ENCODE measurements at regions not wholly inside any gene's neighbourhood (a gene's known extent, or its start where the extent isn't known, plus 50 kb on each side); places are given as distances from the start of the nearest gene placed in this dataset.

DNA sequence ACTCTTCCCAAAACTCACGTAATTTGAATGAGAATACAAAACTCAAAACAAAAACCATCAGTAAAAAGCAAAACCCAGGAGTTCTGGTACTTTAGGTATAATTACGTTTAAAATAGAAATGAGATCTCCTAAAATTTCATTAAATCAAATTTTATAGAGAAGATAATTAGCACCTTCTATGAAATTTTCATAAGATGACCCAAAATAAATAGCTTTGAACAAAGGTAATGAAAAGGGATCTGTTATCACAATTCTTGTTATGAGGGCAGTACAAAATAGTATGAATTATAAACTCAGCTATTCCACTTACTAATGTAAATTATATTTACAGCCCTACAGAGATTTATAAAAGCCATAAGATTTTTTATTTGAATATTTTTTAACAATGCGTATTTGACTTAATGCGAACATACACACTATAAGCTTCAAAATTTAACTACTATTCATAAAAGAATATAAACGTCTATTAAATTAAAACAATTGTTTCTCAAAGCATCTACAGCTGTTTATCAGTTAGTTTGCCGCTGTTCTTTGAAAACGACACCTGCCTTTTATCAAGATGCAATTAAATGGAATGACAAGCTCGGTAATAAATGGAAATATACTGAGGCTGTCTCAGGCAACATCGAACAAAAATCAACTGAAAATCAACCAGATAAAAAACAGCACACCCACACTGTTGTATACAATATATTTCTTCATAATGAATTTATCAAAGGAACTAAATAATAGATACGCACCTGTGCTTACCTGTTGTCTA is 63.8 kb downstream of the KCNRG start:
- TF ChIP-seq, protein P1, sequence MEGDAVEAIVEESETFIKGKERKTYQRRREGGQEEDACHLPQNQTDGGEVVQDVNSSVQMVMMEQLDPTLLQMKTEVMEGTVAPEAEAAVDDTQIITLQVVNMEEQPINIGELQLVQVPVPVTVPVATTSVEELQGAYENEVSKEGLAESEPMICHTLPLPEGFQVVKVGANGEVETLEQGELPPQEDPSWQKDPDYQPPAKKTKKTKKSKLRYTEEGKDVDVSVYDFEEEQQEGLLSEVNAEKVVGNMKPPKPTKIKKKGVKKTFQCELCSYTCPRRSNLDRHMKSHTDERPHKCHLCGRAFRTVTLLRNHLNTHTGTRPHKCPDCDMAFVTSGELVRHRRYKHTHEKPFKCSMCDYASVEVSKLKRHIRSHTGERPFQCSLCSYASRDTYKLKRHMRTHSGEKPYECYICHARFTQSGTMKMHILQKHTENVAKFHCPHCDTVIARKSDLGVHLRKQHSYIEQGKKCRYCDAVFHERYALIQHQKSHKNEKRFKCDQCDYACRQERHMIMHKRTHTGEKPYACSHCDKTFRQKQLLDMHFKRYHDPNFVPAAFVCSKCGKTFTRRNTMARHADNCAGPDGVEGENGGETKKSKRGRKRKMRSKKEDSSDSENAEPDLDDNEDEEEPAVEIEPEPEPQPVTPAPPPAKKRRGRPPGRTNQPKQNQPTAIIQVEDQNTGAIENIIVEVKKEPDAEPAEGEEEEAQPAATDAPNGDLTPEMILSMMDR (IDR thresholded peaks at IDR 0.05; ENCODE audit: low read length) = no peak
- no peak for TF ChIP-seq EZH2 (IDR thresholded peaks at IDR 0.05; ENCODE audit: borderline replicate concordance, low read length)

All from OCI-LY1 (cell line).